Liver (tissue), 8 donors: ENCODE measurements at regions not wholly inside any gene's neighbourhood (a gene's known extent, or its start where the extent isn't known, plus 50 kb on each side); places are given as distances from the start of the nearest gene placed in this dataset.

Source experiments
- DNase-seq: peaks from one replicate; pipeline ENCODE4 v3.0.0-alpha.2; 2017; ENCODE audit warnings: low spot score
- H3K27ac ChIP-seq, 2 donors: one replicate each; pipeline ENCODE4 v1.7.0; 2013; ENCODE audit warnings: inconsistent platforms in 2 of 2, low read length in 2 of 2, control low read depth in 1 of 2, low read depth in 1 of 2, mild to moderate bottlenecking in 1 of 2
- H3K27me3 ChIP-seq, 4 donors: one replicate each; pipeline versions ENCODE4 v1.6.1 to v1.7.0; 2013; ENCODE audit warnings: low read length in 3 of 4, inconsistent platforms in 1 of 4, mild to moderate bottlenecking in 1 of 4, moderate library complexity in 1 of 4; ENCODE audit not compliant: control insufficient read depth in 4 of 4, insufficient read depth in 4 of 4
- H3K36me3 ChIP-seq, 4 donors: one replicate each; pipeline versions ENCODE4 v1.6.1 to v1.7.0; 2013; ENCODE audit warnings: low read length in 3 of 4, mild to moderate bottlenecking in 3 of 4, low read depth in 1 of 4, moderate library complexity in 1 of 4; ENCODE audit not compliant: control insufficient read depth in 4 of 4, insufficient read depth in 3 of 4
- H3K4me1 ChIP-seq, 4 donors: one replicate each; pipeline versions ENCODE4 v1.6.1 to v1.7.0; 2013; ENCODE audit warnings: low read length in 3 of 4, mild to moderate bottlenecking in 3 of 4, moderate library complexity in 1 of 4; ENCODE audit not compliant: control insufficient read depth in 4 of 4, insufficient read depth in 4 of 4
- H3K4me3 ChIP-seq, 3 donors: one replicate each; pipeline versions ENCODE4 v1.6.1 to v1.7.0; 2013; ENCODE audit warnings: low read length in 3 of 3, control low read depth in 1 of 3, low read depth in 1 of 3, mild to moderate bottlenecking in 1 of 3
- H3K9ac ChIP-seq, 2 donors: one replicate each; pipeline ENCODE4 v1.7.0; 2013; ENCODE audit warnings: low read length in 2 of 2, mild to moderate bottlenecking in 2 of 2, moderate library complexity in 2 of 2, control low read depth in 1 of 2, low read depth in 1 of 2
- H3K9me3 ChIP-seq, 4 donors: one replicate each; pipeline versions ENCODE4 v1.6.1 to v1.7.0; 2013; ENCODE audit warnings: low read length in 3 of 4; ENCODE audit not compliant: control insufficient read depth in 4 of 4
- EGR1 ChIP-seq, 2 donors: IDR thresholded peaks; 2 replicates each; pipeline ENCODE4 v1.6.1; 2016 to 2018; ENCODE audit warnings: antibody characterized with exemption in 2 of 2, low read depth in 2 of 2
- FOXA1 ChIP-seq: IDR thresholded peaks from 2 replicates; pipeline ENCODE4 v1.6.1; 2016; ENCODE audit warnings: antibody characterized with exemption
- FOXA2 ChIP-seq: IDR thresholded peaks from 2 replicates; pipeline ENCODE4 v1.6.1; 2016; ENCODE audit warnings: antibody characterized with exemption
- GABPA ChIP-seq, 2 donors: IDR thresholded peaks in 1 of 2; conservative IDR thresholded peaks in 1 of 2; 2 replicates each; pipeline ENCODE4 v1.6.1; 2016; ENCODE audit warnings: antibody characterized with exemption in 2 of 2, mild to moderate bottlenecking in 1 of 2, moderate library complexity in 1 of 2
- HNF4A ChIP-seq, 2 donors: conservative IDR thresholded peaks; 2 replicates each; pipeline ENCODE4 v1.6.1; 2016; ENCODE audit warnings: antibody characterized with exemption in 2 of 2, mild to moderate bottlenecking in 2 of 2
- HNF4G ChIP-seq: IDR thresholded peaks from 2 replicates; pipeline ENCODE4 v1.6.1; 2016; ENCODE audit warnings: antibody characterized with exemption
- JUND ChIP-seq, 2 donors: IDR thresholded peaks; 2 replicates each; pipeline ENCODE4 v1.6.1; 2016; ENCODE audit warnings: antibody characterized with exemption in 2 of 2
- NR2F2 ChIP-seq: IDR thresholded peaks from 2 replicates; pipeline ENCODE4 v1.6.1; 2016; ENCODE audit warnings: antibody characterized with exemption
- RAD21 ChIP-seq, 2 donors: IDR thresholded peaks; 2 replicates each; pipeline ENCODE4 v1.6.1; 2016; ENCODE audit warnings: antibody characterized with exemption in 2 of 2, mild to moderate bottlenecking in 2 of 2
- RXRA ChIP-seq, 2 donors: IDR thresholded peaks; 2 replicates each; pipeline ENCODE4 v1.6.1; 2017 to 2018; ENCODE audit warnings: antibody characterized with exemption in 2 of 2, mild to moderate bottlenecking in 1 of 2
- SP1 ChIP-seq: IDR thresholded peaks from 2 replicates; pipeline ENCODE4 v1.6.1; 2018; ENCODE audit warnings: antibody characterized with exemption, mild to moderate bottlenecking
- TAF1 ChIP-seq: conservative IDR thresholded peaks from 2 replicates; pipeline ENCODE4 v1.6.1; 2016; ENCODE audit warnings: antibody characterized with exemption, mild to moderate bottlenecking
- YY1 ChIP-seq: IDR thresholded peaks from 2 replicates; pipeline ENCODE4 v1.6.1; 2016; ENCODE audit warnings: antibody characterized with exemption, mild to moderate bottlenecking
- WGBS: extraction: QIAGEN DNeasy Blood & Tissue Kit; methylation state at CpG from one replicate; pipeline ENCODE4 v1.1.7; 2013; 5-methylcytosine and 5-hydroxymethylcytosine counted together
- TF ChIP-seq, protein P1 (sequence below): IDR thresholded peaks from 2 replicates; pipeline ENCODE4 v1.6.1; 2016; ENCODE audit warnings: antibody characterized with exemption
- TF ChIP-seq, protein P2 (sequence below): IDR thresholded peaks from 2 replicates; pipeline ENCODE4 v1.6.1; 2016; ENCODE audit warnings: antibody characterized with exemption
- TF ChIP-seq, protein P3 (sequence below): fragments of 150-350 bp; IDR thresholded peaks from 2 replicates; pipeline ENCODE4 v1.5.1; 2017; ENCODE audit warnings: improper control_type of control experiment, low read depth, low read length; ENCODE audit not compliant: missing input control
- TF ChIP-seq, protein P4 (sequence below): IDR thresholded peaks from 2 replicates; pipeline ENCODE4 v1.6.1; 2016; ENCODE audit warnings: antibody characterized with exemption, mild to moderate bottlenecking
- TF ChIP-seq, protein P5 (sequence below): IDR thresholded peaks from 2 replicates; pipeline ENCODE4 v1.6.1; 2016; ENCODE audit warnings: antibody characterized with exemption
- donor health status: healthy.
- donor health status: healthy.
- donor health status: healthy.
- donor health status: healthy.
- donor health status: healthy.

DNA sequence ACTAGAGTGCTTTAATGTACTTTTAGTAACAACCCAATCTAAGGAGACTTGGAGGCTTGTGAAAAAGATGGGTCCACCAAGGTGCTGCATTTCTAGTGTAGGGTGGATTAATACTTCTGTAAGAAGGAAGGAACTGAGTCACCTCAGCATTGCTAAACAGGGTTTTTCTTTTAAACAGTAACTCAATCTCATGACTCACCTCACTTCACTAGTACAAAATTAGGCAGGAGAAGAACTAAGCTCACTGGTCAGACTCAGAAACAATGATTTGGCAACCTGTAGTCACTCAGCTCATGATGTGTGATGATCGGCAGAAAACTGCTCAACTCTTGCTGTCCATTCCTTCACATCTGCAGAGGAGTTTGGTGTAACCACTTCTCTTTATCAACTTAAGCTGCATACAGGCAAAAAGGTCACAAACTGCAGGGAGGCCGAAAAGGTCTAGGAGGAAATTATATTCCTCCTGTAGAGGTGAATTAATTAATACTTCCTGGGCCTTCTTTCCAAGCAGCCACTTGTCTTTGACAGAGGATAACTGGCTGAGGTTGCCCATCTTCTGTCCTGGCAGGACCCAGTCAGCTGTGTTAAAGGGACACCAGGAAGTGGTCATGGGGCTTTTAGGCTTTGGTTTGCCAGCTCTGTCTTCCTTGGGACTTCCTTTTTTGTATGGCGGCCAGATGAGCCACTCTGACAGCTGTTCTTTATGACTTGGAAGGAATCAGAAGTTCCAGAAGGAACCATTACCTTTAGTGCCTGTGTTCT, 466.9 kb downstream of the FUT8 start:
- H3K9me3 ChIP-seq = no peaks in the 10 kb centered on the region
- DNase-seq = no peak
- H3K27me3 ChIP-seq = peaks cover 0 to 3% (median 0%) of the 10 kb centered on the region in 4 donors
- H3K9ac ChIP-seq = no peak overlapping the region
- H3K4me3 ChIP-seq = no peak overlapping the region
- WGBS = 69% methylated on average over 3 of the region's 3 CpGs
- no peak overlapping the region for H3K27ac ChIP-seq
- H3K36me3 ChIP-seq = no peaks in the 10 kb centered on the region
- no peaks in the 10 kb centered on the region for H3K4me1 ChIP-seq
- TF ChIP-seq SP1 (no peak), YY1 (no peak), GABPA (IDR thresholded peaks at IDR 0.05 in 1 of 2, conservative IDR thresholded peaks at IDR 0.05 in 1 of 2) (no peak), EGR1 (IDR thresholded peaks at IDR 0.05; ENCODE audit: low read depth in 2 of 2) (no peak), FOXA2 (no peak), HNF4A (conservative IDR thresholded peaks at IDR 0.05) (no peak), RAD21 (IDR thresholded peaks at IDR 0.05) (no peak), TAF1 (no peak), HNF4G (no peak), NR2F2 (no peak), JUND (IDR thresholded peaks at IDR 0.05) (no peak), FOXA1 (no peak), RXRA (IDR thresholded peaks at IDR 0.05) (no peak)
- TF ChIP-seq, protein P1, sequence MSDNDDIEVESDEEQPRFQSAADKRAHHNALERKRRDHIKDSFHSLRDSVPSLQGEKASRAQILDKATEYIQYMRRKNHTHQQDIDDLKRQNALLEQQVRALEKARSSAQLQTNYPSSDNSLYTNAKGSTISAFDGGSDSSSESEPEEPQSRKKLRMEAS = no peak
- TF ChIP-seq, protein P2, sequence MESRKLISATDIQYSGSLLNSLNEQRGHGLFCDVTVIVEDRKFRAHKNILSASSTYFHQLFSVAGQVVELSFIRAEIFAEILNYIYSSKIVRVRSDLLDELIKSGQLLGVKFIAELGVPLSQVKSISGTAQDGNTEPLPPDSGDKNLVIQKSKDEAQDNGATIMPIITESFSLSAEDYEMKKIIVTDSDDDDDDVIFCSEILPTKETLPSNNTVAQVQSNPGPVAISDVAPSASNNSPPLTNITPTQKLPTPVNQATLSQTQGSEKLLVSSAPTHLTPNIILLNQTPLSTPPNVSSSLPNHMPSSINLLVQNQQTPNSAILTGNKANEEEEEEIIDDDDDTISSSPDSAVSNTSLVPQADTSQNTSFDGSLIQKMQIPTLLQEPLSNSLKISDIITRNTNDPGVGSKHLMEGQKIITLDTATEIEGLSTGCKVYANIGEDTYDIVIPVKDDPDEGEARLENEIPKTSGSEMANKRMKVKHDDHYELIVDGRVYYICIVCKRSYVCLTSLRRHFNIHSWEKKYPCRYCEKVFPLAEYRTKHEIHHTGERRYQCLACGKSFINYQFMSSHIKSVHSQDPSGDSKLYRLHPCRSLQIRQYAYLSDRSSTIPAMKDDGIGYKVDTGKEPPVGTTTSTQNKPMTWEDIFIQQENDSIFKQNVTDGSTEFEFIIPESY = no peak
- TF ChIP-seq, protein P3, sequence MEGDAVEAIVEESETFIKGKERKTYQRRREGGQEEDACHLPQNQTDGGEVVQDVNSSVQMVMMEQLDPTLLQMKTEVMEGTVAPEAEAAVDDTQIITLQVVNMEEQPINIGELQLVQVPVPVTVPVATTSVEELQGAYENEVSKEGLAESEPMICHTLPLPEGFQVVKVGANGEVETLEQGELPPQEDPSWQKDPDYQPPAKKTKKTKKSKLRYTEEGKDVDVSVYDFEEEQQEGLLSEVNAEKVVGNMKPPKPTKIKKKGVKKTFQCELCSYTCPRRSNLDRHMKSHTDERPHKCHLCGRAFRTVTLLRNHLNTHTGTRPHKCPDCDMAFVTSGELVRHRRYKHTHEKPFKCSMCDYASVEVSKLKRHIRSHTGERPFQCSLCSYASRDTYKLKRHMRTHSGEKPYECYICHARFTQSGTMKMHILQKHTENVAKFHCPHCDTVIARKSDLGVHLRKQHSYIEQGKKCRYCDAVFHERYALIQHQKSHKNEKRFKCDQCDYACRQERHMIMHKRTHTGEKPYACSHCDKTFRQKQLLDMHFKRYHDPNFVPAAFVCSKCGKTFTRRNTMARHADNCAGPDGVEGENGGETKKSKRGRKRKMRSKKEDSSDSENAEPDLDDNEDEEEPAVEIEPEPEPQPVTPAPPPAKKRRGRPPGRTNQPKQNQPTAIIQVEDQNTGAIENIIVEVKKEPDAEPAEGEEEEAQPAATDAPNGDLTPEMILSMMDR = no peak
- TF ChIP-seq, protein P4, sequence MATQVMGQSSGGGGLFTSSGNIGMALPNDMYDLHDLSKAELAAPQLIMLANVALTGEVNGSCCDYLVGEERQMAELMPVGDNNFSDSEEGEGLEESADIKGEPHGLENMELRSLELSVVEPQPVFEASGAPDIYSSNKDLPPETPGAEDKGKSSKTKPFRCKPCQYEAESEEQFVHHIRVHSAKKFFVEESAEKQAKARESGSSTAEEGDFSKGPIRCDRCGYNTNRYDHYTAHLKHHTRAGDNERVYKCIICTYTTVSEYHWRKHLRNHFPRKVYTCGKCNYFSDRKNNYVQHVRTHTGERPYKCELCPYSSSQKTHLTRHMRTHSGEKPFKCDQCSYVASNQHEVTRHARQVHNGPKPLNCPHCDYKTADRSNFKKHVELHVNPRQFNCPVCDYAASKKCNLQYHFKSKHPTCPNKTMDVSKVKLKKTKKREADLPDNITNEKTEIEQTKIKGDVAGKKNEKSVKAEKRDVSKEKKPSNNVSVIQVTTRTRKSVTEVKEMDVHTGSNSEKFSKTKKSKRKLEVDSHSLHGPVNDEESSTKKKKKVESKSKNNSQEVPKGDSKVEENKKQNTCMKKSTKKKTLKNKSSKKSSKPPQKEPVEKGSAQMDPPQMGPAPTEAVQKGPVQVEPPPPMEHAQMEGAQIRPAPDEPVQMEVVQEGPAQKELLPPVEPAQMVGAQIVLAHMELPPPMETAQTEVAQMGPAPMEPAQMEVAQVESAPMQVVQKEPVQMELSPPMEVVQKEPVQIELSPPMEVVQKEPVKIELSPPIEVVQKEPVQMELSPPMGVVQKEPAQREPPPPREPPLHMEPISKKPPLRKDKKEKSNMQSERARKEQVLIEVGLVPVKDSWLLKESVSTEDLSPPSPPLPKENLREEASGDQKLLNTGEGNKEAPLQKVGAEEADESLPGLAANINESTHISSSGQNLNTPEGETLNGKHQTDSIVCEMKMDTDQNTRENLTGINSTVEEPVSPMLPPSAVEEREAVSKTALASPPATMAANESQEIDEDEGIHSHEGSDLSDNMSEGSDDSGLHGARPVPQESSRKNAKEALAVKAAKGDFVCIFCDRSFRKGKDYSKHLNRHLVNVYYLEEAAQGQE = no peak
- TF ChIP-seq, protein P5, sequence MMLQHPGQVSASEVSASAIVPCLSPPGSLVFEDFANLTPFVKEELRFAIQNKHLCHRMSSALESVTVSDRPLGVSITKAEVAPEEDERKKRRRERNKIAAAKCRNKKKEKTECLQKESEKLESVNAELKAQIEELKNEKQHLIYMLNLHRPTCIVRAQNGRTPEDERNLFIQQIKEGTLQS = no peak
